SK-N-MC (cell line): ENCODE measurements at regions not wholly inside any gene's neighbourhood (a gene's known extent, or its start where the extent isn't known, plus 50 kb on each side); places are given as distances from the start of the nearest gene placed in this dataset.

Experiments
- DNase-seq: peaks from one replicate; pipeline ENCODE4 v3.0.0-alpha.2; 2011; ENCODE audit warnings: low read depth, low spot score
- H3K27ac ChIP-seq: fragments of 200-600 bp; sonication (generic); 2 replicates; pipeline ENCODE4 v1.5.1; 2016; ENCODE audit warnings: mixed run types
- H3K36me3 ChIP-seq: fragments of 200-600 bp; sonication (generic); 2 replicates; pipeline ENCODE4 v1.6.1; 2017; ENCODE audit warnings: antibody characterized with exemption, low read length, mixed read lengths; ENCODE audit not compliant: insufficient read depth
- H3K4me3 ChIP-seq: fragments of 200-600 bp; sonication (generic); 2 replicates; pipeline ENCODE4 v1.5.1; 2016
- H3K9ac ChIP-seq: fragments of 200-600 bp; sonication (generic); 2 replicates; pipeline ENCODE4 v1.8.0; 2017; ENCODE audit warnings: mixed run types, mixed read lengths; ENCODE audit not compliant: insufficient read length
- H3K9me3 ChIP-seq: fragments of 200-600 bp; sonication (generic); 2 replicates; pipeline ENCODE4 v1.6.1; 2017; ENCODE audit warnings: low read depth, mild to moderate bottlenecking, antibody characterized with exemption, low read length, moderate library complexity, mixed read lengths
- EZH2 ChIP-seq: fragments of 200-600 bp; sonication (generic); IDR thresholded peaks from one replicate; pipeline ENCODE4 v1.6.1; 2017; ENCODE audit warnings: antibody characterized with exemption
- FOXP2 ChIP-seq: optimal IDR thresholded peaks from 2 replicates; pipeline ENCODE3; 2011; ENCODE audit warnings: mild to moderate bottlenecking, moderate library complexity; ENCODE audit not compliant: insufficient read depth; ENCODE audit errors: extremely low read length, control extremely low read depth
- POLR2AphosphoS5 ChIP-seq: IDR thresholded peaks from 2 replicates; pipeline ENCODE4 v1.6.1; 2012; ENCODE audit warnings: mild to moderate bottlenecking, low read depth, low read length, borderline replicate concordance

DNA sequence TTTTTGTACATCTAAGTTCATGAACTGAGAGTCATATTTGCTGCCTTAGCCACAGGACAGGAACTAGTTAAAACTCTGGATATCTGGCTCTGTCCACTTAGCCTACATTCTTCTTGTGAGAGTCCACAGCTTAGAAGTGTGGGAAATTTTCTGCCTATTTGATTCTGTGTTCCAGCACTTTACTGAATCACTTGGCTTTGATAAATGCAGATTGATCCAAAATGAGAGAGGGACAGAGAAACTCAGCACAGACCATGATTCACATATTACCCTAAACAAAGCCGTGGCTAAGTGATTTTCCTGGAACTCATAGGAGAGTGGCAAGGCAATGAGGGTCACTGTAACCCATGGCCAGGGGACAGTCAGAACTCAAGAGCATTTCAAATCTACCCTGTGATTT lies 87.5 kb upstream of the CADPS start:
- H3K36me3 ChIP-seq, result no peaks in the 10 kb centered on the region
- H3K9ac ChIP-seq, result no peak overlapping the region
- no peak for TF ChIP-seq EZH2
- no peaks in the 10 kb centered on the region for H3K9me3 ChIP-seq
- no peak overlapping the region for H3K27ac ChIP-seq
- no peak for DNase-seq
- H3K4me3 ChIP-seq, result no peak overlapping the region

DNA sequence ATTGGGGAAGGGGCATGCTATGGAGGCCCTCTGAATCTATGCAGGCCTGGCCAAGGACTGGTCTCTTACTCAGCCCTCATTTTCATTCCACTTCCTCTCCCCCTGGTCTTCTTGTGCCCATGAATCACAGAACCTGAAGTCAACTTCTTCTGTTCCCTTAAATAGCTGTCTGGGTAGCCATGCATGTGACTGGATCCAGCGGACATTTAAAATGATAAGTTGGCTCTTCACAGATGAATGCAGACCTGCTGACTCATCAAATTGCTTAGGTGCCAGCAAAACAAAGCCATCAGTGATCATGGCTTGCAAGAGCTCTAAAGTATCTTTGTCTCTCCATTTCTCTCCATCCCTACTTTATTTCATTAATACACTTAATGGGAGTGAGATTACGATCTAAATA lies 90.1 kb upstream of the CADPS start:
- no peak overlapping the region for H3K9ac ChIP-seq
- no peaks in the 10 kb centered on the region for H3K36me3 ChIP-seq
- no peak for DNase-seq
- no peaks in the 10 kb centered on the region for H3K9me3 ChIP-seq
- no peak overlapping the region for H3K27ac ChIP-seq
- H3K4me3 ChIP-seq, result no peak overlapping the region
- no peak for TF ChIP-seq FOXP2
- TF ChIP-seq POLR2AphosphoS5, result no peak
- no peak for TF ChIP-seq EZH2

DNA sequence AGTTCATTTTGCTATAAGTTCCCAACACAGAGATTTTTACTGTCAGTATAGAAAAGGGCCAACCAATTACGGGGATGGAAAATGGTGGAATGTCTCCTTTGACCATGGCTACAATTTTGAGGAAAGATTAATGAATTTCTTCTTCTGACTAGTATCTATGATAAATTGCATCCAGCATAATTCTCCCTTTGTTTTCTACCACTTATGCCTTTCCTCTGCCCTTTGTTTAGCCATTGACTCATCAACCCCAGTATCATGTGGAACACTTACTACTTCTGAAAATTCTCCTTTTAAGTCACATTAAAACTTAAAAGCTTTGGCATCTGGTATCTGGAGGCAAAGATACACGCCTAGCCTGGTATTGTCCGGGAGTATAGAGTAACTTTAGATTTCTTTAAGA lies 92.9 kb upstream of the CADPS start:
- Histone ChIP-seq H3K9ac (no peak overlapping the region), H3K36me3 (no peaks in the 10 kb centered on the region), H3K9me3 (no peaks in the 10 kb centered on the region), H3K27ac (no peak overlapping the region), H3K4me3 (no peak overlapping the region)
- no peak for TF ChIP-seq FOXP2
- TF ChIP-seq EZH2, result no peak
- no peak for TF ChIP-seq POLR2AphosphoS5
- DNase-seq, result no peak

DNA sequence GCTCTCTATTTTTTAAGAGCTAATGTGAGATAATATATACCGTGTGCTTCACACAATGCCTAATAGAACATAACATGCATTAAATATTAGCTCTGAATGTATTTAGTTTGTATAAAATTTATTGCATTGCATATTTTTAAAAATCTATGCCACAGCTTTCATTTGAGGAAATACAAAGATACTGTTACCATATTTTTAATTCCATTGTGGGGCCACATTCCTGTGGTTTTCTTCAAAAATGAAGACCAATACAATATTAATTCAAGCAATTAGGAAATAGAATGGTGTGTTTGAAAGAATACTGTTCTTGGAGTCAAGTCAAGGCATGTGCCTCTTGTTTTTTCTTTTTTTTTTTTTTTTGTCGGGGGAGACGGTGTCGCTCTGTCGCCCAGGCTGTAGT lies 95.4 kb upstream of the CADPS start:
- no peaks in the 10 kb centered on the region for H3K36me3 ChIP-seq
- H3K4me3 ChIP-seq, result no peak overlapping the region
- TF ChIP-seq FOXP2 (no peak), POLR2AphosphoS5 (no peak), EZH2 (no peak)
- no peak overlapping the region for H3K9ac ChIP-seq
- H3K27ac ChIP-seq, result no peak overlapping the region
- H3K9me3 ChIP-seq, result no peaks in the 10 kb centered on the region
- DNase-seq, result no peak

DNA sequence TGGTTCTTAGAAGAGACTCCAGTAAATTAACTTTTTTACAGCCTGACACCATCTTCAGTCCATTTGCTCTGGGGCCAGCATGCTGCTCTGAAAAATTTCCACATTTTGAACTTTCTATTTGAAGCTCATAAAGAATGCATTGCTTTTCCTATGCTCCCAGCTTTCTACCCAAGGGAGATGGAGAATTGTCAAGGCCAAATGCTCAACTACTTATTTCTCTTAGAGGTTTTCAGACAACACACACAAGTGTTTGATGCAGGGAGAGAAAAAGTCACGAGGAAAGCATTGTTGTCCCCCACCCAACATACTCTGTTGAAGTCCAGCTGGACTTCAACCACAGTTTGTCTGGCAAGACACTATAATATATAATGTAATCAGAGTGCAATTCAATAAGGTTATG lies 100.3 kb upstream of the CADPS start:
- Histone ChIP-seq H3K4me3 (no peak overlapping the region), H3K9me3 (no peaks in the 10 kb centered on the region), H3K27ac (no peak overlapping the region), H3K9ac (no peak overlapping the region), H3K36me3 (no peaks in the 10 kb centered on the region)
- DNase-seq, result no peak
- no peak for TF ChIP-seq POLR2AphosphoS5
- no peak for TF ChIP-seq EZH2
- no peak for TF ChIP-seq FOXP2

DNA sequence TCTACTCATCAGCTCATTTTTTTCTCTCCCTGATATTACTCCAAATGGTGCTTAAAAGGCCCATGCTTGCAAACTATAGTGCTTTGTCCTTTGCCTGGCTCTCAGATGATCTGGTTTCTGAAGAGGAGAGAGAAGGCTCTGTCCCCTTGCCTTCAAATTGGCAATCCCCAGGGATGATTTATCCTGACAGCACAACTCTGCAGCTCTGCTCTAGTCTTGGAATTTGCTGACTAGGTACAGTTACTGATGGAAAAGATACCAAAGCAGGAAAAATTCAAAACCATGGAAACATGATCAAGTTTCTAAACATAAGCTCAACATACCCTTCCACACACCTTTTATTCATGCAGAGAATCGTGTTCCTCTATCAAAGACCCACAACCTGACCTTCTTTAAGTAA lies 106.7 kb upstream of the CADPS start:
- Histone ChIP-seq H3K4me3 (no peak overlapping the region), H3K9ac (no peak overlapping the region), H3K27ac (no peak overlapping the region), H3K36me3 (no peaks in the 10 kb centered on the region), H3K9me3 (no peaks in the 10 kb centered on the region)
- TF ChIP-seq FOXP2 (no peak), EZH2 (no peak), POLR2AphosphoS5 (no peak)
- DNase-seq, result no peak

DNA sequence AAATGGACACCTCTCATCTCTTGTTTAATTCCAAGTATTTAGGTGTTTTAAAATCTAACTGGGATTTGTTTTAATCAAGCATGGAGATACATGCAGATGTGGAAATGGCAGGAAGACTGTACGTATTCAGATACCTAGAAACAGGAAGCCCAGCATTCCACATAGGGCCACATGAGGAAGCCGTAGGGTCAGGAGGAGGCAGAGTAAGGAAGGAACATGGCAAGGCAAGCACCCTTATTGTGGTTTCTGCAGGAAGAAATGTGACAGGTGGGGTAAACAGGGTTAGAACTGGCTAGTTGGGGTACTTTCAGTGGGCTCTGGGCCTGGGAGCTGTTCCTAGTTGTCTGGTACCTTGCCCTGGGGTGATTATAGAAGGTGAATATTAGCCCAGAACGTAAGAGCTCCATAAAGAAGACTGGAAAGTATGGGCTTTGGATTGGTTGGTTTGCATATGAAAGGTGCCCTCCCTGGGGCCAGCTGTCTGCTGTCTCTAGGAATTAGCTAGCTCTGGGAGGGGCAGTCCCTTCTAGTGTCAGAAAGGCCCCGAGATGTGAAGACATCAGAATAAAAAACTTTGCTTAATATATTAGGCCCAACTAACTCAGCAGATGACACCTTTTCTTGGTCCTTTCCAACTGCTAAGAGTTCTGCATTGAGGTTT lies 107.7 kb upstream of the CADPS start:
- Histone ChIP-seq H3K27ac (no peak overlapping the region), H3K9me3 (no peaks in the 10 kb centered on the region), H3K36me3 (no peaks in the 10 kb centered on the region), H3K9ac (no peak overlapping the region), H3K4me3 (no peak overlapping the region)
- no peak for DNase-seq
- TF ChIP-seq POLR2AphosphoS5 (no peak), FOXP2 (no peak)

DNA sequence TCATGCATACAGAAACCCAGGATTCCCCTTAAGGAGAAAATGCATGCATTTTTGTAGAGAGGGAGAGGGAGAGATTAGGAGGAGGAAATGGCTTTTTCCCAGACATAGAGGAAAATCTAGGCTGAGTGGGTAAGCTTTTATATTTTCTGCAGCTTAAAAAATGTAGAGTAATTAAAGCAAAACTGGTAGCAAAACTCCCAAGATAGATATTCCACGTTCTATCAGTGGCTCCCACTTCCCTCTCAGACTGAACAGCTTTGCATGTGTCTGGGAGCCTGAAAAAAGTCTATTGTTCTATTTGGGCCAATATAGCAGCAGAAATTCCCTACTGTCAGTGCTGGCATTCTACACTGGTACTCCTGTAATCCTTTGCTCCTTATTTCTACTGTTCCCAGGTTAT lies 110.8 kb upstream of the CADPS start:
- Histone ChIP-seq H3K9ac (no peak overlapping the region), H3K4me3 (no peak overlapping the region), H3K36me3 (no peaks in the 10 kb centered on the region), H3K27ac (no peak overlapping the region), H3K9me3 (no peaks in the 10 kb centered on the region)
- TF ChIP-seq EZH2 (no peak), POLR2AphosphoS5 (no peak), FOXP2 (no peak)
- DNase-seq, result no peak

DNA sequence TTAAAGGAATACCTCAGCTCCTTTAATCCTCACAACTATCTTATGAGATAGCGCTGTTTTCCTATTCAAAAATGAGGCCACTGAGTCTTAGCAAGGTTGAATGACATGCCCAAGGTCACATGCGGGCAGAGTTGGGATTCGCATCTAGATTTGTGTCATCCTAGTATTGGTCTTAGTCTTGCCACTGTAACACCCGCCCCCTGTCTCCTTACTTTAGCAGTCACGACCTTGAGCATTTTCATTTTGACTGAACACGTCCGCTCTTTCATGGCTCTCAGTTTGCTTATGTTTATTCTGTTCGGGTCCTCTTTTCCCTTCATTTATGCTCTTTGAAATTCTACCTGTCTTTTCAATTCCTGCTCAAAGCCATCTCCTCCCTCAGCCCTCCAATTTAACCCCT lies 112.5 kb upstream of the CADPS start:
- H3K36me3 ChIP-seq, result no peaks in the 10 kb centered on the region
- DNase-seq, result no peak
- no peak overlapping the region for H3K27ac ChIP-seq
- TF ChIP-seq POLR2AphosphoS5, result no peak
- TF ChIP-seq EZH2, result no peak
- no peak for TF ChIP-seq FOXP2
- no peaks in the 10 kb centered on the region for H3K9me3 ChIP-seq
- H3K4me3 ChIP-seq, result no peak overlapping the region
- no peak overlapping the region for H3K9ac ChIP-seq
